Inflammatory macrophage (primary cell): ENCODE measurements at regions not wholly inside any gene's neighbourhood (a gene's known extent, or its start where the extent isn't known, plus 50 kb on each side); places are given as distances from the start of the nearest gene placed in this dataset.

ENCODE experiments used
- DNase-seq, 2 donors: peaks; one replicate each; pipeline ENCODE4 v3.0.0-alpha.2; 2020 to 2022

GRCh38 chr13:107301724-107302374 is 733.9 kb upstream of the ARGLU1 start:
- DNase-seq: no peak

- DNase-seq: no peak
Measured at GRCh38 chr13:107299717-107300116, 731.8 kb upstream of the ARGLU1 start.

GRCh38 chr13:107296804-107297203 is 728.9 kb upstream of the ARGLU1 start:
- DNase-seq: no peak

- DNase-seq: no peak
Measured at GRCh38 chr13:107295416-107296140, 727.6 kb upstream of the ARGLU1 start.

DNA sequence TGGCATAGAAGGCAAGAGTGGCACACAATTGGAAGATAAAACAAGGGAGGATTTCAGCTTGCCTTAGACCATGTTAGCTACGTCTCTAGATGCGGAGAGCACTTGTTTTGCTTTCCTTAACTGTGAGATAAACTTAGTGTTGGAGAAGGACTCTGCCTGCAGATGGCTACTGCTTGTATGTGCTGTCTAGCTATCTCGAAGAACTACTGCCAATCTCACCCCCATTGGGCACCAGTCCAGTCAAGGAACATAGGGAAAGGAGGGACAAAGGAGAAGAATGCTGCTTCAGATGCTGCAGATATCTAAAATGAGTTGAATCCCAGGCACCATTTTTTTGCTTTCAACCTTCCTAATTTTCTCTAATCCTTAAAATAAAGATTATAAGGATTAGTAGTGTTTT is 726.0 kb upstream of the ARGLU1 start:
- no peak for DNase-seq

- no peak for DNase-seq
Measured at GRCh38 chr13:107291875-107292274, 723.9 kb upstream of the ARGLU1 start.

DNA sequence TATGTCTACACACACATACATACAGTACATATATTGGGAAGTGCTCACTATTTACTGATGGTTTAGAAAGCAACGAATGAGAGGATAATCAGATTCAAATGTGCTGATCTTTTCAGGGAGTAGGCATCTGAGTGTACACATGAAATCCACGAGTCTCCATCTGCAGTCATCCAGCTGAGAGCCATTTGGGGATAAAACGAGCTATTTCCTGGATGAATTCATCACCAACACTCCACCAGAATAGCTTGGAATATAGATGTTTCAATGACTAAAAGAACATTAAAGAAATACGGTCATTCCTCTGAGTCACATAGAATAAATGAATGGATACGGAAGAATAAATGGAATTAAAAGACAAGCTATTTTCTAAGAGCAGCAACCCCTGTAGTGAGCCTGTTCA is 721.6 kb upstream of the ARGLU1 start:
- no peak for DNase-seq

- no peak for DNase-seq
Measured at GRCh38 chr13:107284173-107284572, 716.2 kb upstream of the ARGLU1 start.

DNA sequence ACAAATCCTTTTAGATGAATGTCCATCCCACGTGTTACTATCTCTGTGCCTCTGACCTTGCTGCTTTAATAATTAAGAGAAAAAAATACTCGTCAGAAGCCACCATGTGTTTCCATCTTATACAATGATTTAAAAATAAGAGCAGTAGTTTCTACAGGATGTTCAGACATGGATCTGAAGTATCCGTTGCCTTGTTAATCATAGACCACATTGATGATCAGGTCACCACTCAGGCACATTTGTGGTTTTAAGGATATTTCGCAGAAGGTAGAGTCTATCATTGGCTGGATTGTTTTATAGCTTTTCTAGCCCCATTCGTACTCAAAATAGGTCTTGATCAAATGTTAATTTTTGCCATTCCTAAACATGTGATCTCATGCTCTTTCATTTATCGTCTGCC is 710.0 kb upstream of the ARGLU1 start:
- no peak for DNase-seq

- DNase-seq: no peak
Measured at GRCh38 chr13:107276936-107277335, 709.0 kb upstream of the ARGLU1 start.

DNA sequence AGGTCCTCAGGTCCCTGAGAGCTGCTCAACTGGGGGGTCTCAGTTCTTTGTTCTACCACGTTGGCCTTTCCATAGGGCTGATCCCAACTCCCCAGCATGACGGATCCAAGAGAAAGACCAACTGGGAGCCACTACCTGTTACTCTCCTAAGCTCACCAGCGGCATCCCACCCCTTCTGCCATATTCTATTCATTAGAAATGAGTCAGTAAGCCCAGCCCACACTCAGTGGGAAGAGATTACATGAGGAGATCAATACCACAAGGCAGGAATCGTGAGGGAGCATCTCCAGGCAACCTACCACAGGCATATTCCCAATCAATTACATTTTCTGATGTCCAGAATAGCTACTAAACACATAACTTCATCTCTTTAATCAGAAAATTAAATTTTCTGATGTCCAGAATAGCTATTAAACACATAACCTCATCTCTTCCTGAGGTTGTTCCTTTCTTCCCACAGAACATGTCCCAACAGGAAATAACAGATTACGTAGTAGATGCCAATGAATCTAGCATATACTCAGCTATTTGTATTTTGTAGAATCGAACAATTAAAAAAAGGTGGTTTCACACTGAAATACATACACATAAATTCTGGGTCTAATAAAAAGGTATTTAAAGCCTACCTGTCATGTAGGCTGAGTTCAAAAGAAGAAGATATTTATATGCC is 708.1 kb upstream of the ARGLU1 start:
- DNase-seq: no peak

- no peak for DNase-seq
Measured at GRCh38 chr13:107275312-107275711, 707.4 kb upstream of the ARGLU1 start.

DNA sequence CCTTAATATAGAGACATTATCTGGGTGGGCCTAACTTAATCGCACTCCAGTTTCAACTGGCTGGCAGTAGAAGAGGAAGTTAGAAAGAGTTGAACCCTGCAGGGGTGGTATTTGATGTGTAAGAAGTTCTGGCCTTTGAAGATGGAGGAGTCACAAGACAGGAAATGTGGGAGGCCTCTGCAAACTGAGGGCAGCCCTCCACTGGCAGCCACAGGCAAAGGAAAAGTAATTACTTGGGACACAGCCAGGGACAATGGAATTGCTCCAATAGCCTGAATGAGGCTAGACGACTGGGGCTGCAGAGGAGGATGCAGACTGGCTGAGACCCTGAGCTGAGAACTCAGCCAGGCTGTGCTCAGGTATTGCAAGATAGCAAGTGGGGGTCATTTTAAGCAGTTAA is 703.3 kb upstream of the ARGLU1 start:
- DNase-seq: no peak

DNA sequence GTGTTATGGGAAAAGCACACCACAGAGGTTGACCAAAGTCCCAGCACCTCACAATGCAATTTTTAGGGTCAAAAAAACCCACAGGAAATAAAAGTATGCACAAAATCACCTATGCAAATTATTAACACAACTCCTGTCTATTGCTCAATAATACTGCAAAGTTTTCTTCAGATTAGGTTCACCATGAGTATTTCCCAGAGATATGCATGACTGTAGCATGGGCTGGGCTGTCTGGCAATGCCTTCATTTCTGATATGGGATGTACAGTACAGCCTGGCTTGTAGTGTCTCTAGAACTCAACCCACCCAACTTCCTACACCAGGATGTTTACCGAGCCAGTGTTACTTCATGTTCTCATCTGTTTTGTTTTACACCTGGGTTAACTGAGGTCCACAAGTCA is 698.7 kb upstream of the ARGLU1 start:
- DNase-seq: no peak

- DNase-seq: no peak
Measured at GRCh38 chr13:107258599-107259187, 690.8 kb upstream of the ARGLU1 start.

GRCh38 chr13:107254392-107254791 is 686.5 kb upstream of the ARGLU1 start:
- no peak for DNase-seq

DNA sequence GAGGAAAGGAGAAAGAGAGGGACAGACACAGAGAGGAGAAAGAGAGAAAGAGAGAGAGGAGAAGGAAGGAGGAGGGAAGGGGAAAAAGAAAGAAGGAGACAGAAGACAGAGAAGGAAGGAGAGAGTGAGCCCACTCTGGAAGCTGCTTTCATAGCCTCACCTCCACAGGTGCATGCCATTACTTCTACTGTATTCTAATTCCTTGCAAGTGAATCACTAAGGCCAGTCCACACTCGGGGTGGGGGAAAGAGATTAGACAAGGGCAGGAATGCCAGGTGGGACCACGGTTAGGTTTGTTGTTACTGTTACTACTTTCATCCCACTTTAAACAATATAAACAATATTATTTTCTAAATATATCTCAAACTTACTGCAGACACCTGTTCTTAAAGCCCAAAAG is 684.5 kb upstream of the ARGLU1 start:
- DNase-seq: no peak

GRCh38 chr13:107252021-107252420 is 684.1 kb upstream of the ARGLU1 start:
- no peak for DNase-seq

GRCh38 chr13:107251341-107251740 is 683.4 kb upstream of the ARGLU1 start:
- DNase-seq: no peak

DNA sequence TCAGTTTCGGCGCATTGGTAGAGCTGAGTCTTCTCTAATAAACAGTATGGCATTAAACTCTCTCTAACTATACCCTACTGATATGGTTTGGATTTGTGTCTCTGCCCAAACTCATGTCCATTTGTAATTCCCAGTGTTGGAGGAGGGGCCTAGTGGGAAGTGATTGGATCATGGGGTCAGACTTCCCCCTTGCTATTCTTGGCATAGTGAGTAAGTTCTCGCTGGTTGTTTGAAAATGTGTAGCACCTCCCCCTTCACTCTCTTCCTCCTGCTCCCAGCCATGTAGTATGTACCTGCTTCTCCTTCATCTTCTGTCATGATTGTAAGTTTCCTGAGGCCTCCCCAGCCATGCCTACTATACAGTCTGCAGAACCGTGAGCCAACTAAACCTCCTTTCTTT is 682.7 kb upstream of the ARGLU1 start:
- DNase-seq: no peak

- DNase-seq: no peak
Measured at GRCh38 chr13:107244241-107244640, 676.3 kb upstream of the ARGLU1 start.

DNA sequence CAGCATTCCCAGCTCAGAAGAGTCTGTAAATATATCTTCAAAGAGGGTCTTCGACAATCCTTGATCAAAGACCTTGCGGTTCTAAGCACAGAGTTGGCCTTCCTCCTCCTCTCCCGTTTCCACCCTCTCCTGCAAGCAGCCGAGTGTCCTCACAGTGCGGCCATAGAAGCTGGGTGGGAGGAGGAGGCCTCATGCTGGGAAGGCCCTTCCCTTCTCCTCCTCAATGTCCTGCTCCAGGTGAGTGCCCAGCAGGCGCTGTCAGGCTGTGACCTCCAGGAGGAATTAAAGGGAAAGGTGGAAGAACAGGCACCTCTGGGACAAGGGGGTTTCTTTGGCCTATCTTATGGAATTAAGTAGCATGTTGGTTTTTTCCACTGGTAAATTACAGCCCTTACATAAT is 674.2 kb upstream of the ARGLU1 start:
- no peak for DNase-seq

- DNase-seq: no peak
Measured at GRCh38 chr13:107241381-107241780, 673.4 kb upstream of the ARGLU1 start.

DNA sequence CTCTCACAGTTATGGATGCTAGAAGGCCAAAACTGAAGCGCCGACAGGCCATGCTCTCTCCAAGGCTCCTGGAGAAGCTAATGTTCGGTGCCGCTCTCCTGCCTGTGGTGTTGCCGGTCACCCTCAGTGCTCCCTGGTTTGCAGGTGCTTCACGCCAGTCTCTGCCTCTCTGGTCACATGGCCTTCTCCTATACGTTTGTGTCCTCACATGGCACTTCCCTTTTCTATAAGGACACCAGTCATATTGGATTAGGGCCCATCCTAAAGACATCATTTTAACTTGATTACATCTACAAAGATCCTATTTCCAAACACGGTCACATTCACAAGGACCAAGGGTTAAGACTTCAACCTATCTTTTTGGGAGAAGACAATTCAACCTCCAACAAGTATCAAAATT is 671.3 kb upstream of the ARGLU1 start:
- DNase-seq: no peak
